Posterior vena cava (tissue), 2 donors: ENCODE measurements at regions not wholly inside any gene's neighbourhood (a gene's known extent, or its start where the extent isn't known, plus 50 kb on each side); places are given as distances from the start of the nearest gene placed in this dataset.
"Not testable (repeated sequence)": the region's sequence is repeated elsewhere in the genome, so short reads cannot be mapped to it uniquely, and the experiment has no call there.

Experiments used
- DNase-seq: peaks from one replicate; pipeline ENCODE4 v3.0.0-alpha.2; 2020; ENCODE audit warnings: low spot score
- intact Hi-C, 2 donors: fragments of 100-400 bp; cut with DNase I; formaldehyde crosslinking; loops; one replicate each; pipeline versions ENCODE4 v1.14.1 to v1.14.2; 2022 to 2023
- donor health status: DM: yes; HTN: yes; CAD: no.
- donor health status: DM: yes; HTN: yes; CAD: no.

DNA sequence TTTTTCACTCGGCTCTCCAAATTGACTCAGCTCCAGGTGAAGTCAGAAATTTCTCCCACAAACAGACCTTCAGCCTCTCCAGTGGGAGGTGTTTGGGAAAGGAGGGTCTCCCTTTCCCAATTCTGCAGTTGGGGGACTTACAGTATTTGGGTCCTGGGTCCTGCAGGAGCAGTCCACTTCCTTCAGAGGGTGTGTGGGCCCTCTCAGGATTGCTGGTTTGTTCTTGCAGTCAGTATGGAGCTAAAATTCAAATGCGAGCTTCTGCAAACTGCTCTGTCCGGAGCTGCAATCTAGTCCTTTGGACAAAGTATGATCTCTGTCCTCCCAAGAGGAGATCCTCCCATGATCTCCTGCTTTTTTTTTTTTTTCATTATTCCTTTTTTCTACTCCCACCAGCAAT, 87.9 kb upstream of the MSTN start:
- intact Hi-C loops = no loop called here
- DNase-seq = no peak

DNA sequence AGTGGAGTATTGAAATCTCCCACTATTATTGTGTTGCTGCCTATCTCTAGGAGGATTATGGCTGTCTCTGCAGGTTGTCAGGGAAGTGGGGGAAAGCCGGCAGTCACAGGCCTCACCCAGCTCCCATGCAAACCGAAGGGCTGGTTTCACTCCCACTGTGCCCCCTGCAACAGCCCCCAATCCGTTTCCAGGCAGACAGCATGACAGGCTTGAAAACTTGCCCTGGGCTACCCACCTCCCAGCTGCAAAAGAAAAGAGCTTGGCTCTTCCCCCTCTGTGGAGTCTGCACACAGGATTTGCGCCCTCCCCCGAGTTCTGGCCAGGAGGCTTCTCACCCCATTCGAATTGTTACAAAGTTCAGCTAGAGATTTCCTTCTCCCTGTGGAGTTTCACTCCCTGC, 87.4 kb upstream of the MSTN start:
- intact Hi-C loops = loop anchor here in 1 of 2 donors (10.0 kb wide), 1 partner anchor 1505 kb away; no protein-coding TSS in a partner anchor
- no peak for DNase-seq

DNA sequence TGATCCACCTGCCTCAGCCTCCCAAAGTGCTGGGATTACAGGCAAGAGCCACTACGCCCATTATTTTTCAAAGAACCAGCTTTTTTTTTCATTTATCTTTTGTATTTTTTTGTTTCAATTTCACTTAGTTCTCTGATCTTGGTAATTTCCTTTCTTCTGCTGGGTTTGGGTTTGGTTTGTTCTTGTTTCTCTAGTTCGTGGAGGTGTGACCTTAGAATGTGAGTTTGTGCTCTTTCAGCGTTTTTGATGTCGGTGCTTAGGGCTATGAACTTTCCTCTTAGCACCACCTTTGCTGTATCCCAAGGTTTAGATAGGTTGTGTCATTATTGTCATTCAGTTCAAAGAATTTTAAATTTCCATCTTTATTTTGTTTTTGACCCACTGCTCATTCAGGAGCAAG, 86.7 kb upstream of the MSTN start:
- no peak for DNase-seq
- intact Hi-C loops = loop anchor here in 1 of 2 donors (10.0 kb wide), 1 partner anchor 1504 kb away; no protein-coding TSS in a partner anchor

DNA sequence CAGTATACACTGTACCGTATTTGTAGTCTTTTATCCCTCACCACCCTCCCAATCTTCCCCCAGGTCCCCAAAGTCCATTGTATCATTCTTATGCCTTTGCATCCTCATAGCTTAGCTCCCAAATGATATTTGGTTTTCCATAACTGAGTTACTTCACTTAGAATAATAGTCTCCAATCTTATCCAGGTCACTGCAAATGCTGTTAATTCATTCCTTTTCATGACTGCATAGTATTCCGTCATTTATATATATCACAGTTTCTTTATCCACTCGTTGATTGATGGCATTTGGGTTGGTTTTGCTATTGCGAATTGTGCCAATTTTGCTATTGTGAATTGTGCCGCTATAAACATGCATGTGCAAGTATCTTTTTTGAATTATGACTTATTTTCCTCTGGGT, 83.6 kb upstream of the MSTN start:
- not testable (repeated sequence) for DNase-seq
- intact Hi-C loops = loop anchor here in 1 of 2 donors (10.0 kb wide), 1 partner anchor 1501 kb away; no protein-coding TSS in a partner anchor

DNA sequence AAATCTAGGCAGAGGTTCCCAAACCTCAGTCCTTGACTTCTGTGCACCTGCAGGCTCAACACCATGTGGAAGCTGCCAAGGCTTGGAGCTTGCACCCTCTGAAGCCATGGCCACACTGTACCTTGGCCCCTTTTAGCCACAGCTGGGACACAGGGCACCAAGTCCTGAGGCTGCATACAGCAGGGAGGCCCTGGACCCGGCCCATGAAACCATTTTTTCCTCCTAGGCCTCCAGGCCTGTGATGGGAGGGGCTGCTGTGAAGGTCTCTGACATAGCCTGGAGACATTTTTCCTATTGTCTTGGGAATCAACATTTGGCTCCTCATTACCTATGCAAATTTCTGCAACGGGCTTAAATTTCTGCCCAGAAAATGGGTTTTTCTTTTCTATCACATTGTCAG, 77.9 kb upstream of the MSTN start:
- intact Hi-C loops = loop anchor here in 1 of 2 donors (10.0 kb wide), 1 partner anchor 1496 kb away; no protein-coding TSS in a partner anchor
- not testable (repeated sequence) for DNase-seq

DNA sequence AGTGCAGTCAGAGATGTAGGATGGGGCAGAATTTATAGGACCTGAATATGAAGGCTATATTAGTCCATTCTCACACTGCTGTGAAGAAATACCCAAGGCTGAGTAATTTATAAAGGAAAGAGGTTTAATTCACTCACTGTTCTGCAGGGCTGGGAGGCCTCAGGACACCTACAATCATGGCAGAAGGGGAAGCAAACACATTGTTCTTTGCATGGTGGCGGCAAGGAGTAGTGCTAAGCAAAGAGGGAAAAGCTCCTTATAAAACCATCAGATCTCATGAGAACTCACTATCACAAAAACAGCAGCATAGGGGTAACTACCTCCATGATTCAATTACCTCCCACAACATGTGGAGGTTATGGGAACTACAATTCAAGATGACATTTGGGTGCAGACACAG, 76.8 kb upstream of the MSTN start:
- DNase-seq = no peak
- intact Hi-C loops = no loop called here

DNA sequence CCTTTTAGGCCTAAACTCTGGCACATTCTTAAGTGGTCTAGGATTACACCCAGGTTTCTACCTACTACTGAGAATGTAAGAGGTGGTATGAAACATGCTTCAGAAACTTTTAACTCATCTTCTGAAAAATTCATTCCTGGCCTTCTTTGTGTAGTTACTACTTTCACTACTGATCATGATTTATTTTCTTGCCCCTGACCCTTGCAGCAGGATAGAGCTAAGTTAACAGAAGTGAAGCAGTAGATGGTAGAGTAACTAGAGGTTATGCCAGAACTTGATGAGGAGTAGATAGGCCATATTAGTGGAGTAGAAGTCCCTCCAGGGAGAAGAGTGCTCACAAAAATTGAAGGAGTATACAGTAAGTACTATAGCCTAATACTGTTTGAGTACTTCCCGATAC, 75.5 kb upstream of the MSTN start:
- intact Hi-C loops = no loop called here
- DNase-seq = no peak

DNA sequence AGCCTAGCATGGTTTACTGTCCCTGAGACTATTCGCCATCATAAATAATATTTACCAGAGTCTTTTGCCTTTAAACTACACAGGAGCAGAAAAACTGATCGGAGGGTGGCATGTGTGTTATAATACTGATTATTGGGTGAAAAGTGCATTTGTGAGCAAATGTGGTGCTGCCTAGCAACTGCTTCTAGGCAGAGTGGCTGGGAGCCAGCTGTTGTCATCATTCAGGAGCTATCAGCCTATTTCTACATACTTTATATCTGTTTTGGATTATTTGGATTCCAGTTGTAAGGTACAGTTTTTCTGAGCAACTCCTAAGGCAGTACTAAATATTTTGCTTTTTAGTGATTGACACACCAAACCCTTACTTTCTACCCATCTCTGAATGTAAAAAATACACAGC, 75.0 kb upstream of the MSTN start:
- DNase-seq = no peak
- intact Hi-C loops = no loop called here

DNA sequence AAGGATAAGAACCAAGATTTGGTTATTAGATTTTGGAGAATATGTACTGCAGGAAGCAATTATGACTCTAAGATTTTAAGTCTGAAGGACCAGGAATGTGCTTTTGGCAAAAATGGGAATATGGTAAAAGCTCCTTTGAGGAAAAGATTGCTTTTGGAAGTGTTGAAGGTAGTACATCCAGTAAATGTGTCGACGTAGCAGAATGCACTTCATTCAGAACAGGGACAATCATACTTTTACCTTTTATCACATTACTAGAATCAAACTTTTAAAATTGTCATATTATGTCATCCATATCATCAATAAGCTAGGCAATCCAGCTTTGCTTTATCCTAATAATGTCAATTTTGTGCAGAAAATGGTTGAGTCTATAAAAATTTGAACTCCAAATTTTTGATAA, 74.3 kb upstream of the MSTN start:
- DNase-seq = no peak
- intact Hi-C loops = no loop called here

DNA sequence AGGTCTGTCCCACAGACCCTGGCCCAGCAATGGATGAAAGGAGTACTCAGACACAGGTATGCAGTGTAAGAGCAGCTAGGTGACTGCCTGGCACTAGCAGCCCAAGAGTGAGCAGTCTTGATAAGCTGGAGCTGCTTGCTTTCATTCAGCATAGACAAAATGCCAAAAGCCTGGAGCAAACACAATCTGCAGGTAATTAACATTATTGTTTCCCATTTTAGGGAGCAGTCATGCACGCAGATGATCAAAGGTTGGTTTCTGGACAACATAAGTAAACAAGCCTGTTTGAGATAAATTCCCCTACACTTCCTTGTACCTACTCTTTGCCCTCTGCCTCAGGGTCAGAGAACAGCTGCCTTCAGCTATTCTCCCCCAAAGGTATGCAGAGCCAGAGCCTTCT, 73.7 kb upstream of the MSTN start:
- DNase-seq = no peak
- intact Hi-C loops = no loop called here

DNA sequence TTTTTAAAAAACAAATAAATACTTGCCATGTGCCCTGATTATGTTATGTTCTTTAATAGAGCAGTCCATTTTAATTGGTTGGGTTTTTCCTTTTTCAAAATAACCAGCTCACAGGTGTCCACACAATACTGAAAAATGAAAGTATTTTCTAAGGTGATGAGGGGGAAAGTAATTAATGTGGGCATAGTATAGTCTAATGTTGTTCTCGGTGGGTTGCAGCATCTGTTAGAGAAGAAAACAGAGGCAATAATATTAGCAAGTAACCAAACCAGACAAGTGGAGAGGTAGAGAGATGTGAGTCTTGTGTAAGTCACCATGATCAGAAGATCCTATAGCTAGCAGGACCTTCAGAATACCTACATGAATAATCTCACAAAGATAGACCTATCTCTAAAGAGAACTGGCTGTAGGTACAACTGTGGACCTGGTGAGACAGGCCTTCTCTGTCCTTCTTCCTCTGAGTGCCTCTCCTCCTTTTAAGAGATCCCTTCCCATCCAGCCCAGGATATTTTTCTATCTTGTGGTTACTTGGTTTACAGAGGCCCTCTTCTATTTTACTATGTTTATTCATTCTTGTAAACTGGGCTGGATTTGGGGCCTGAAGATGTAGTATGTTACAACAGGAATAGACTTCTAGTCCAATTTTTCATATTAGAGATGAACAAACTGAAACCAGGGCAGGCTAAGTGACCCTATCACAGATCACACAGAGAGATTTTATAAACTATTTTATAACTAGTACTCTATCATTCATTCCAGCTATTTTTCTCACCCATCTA, 67.1 kb upstream of the MSTN start:
- intact Hi-C loops = no loop called here
- DNase-seq = no peak

DNA sequence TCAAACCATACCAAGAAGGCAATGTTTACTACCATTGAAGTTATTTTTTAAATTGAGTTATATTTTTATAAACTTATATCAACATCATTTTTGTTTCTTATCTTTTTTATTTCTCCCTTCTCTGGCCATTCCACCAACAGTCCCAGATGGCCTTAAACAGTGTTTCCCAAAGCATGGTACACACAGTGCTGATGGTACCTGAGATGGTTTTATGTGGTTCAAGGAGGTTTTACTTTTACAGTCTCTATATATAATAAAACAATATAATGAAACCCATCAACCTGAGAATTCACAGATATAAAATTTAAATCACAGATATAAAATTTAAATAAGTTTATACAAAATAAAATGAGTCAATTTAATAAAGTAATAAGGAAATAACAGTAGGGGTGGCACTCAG, 65.1 kb upstream of the MSTN start:
- intact Hi-C loops = no loop called here
- no peak for DNase-seq

DNA sequence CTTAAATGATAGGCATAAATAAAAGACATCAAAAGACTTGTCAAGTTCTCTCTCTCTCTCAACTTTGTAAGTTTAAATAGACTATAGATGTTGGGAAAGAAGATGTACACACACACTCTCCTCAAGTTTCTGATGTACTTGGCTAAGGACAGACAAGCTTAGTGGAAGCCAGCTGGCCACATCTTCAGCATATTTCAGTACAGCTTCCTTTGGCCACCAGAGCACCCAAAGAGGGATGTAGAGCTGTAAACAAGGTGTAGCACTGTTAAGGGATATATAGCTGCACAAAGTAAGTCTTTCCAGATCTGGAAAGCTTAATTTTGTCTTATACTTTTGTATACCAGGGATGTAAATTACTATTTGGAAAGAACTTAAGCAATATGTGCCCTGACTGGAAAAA, 64.3 kb upstream of the MSTN start:
- intact Hi-C loops = no loop called here
- no peak for DNase-seq

DNA sequence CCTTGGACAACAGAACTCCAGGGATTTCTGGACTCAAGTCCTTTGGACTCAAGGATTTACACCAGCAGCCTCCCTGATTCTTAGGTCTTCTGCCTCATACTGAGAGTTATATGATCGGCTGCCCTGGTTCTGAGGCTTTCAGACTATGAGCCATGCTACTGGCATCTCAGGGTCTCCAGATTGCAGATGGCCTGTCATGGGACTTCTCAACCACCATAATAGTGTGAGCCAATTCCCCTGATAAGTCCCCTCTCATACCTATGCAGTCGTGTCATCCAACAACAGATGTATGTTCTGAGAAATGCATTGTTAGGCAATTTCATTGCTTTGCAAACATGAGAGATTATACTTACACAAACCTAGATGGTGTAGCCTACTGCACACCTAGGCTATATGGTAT, 61.4 kb upstream of the MSTN start:
- no peak for DNase-seq
- intact Hi-C loops = no loop called here

DNA sequence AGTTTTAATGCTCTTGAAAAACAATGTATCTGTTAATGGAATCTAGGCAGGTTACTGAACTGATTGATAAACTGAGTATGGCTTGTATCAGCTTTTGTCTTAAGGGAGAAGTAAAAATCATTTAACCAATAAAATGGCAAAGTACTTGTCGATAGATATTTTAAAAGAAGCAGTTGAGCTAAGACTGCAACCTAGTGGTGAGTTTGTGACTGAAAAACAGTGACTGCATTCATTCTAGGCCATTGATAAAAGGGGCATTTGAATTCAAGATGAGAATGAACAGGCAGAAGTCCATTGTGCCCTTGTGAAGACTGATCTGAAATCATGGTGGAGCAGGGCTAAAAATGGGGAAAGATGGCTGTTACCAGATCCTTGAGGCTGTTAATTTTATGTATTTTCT, 59.4 kb upstream of the MSTN start:
- DNase-seq = no peak
- intact Hi-C loops = no loop called here

DNA sequence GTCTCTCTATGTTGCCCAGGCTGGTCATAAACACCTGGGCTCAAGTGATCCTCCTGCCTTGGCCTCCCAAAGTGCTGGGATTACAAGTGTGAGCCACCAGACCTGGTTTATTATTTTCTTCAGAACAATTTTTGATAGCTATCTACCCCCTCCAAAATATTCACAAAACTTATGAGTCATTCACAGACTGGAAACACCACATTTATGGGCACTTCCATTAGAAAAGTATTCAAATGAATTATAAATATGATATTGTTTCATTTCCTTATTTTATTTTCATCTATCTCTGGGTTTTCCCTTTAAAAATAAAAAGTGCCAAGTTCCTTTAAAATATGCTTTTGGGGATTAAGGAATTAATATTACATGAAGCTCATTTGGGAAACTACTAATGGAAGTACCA, 58.8 kb upstream of the MSTN start:
- intact Hi-C loops = no loop called here

DNA sequence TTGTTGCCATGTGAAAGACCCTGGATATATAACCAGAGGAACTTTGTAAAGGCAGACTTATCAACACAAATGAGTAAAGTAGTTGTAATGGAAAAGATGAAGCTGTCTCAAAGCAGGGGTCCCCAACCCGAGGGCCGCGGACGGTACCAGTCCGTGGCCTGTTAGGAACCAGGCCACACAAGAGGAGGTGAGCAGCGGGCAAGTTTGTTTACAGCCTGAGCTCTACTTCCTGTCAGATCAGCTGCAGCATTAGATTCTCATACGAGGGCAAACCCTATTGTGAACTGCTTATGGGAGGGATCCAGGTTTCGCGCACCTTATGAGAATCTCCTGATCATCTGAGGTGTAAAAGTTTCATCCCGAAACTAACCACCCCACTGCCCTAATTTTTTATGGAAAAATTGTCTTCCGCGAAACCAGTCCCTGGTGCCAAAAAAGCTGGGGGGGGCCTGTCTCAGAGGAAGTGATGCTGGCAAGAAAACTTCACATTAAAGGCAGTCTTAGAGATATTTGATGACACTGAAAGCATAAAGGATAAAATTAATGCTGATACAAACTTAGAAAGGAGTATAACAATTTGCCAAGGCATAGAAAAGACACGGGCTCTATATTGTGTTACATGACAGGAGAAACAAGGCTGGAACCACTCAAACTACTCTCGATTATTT, 57.5 kb upstream of the MSTN start:
- no peak for DNase-seq
- intact Hi-C loops = no loop called here

More for the DNA sequence above, 58.8 kb upstream of the MSTN start:
- DNase-seq = no peak

DNA sequence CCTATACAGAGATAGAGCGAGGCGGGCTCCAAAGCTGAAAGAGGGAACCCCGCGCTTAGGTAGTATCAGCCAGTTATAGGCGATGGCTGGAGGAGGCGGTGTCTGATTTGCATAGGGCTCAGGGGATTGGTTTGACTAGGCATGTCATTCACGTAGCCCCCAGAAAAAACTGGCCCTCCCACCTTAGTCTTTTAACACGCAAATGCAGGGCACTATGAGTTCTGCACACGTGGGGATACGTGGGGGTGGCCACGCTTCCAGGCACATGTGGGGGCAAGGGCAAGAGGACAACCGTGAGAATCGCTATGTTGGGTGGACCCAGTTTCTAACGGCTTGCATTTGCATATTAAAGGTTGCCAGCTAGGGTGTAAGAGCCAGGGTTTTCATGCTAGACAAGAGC, 56.7 kb upstream of the MSTN start:
- peak; percentile 70 for DNase-seq
- intact Hi-C loops = no loop called here

DNA sequence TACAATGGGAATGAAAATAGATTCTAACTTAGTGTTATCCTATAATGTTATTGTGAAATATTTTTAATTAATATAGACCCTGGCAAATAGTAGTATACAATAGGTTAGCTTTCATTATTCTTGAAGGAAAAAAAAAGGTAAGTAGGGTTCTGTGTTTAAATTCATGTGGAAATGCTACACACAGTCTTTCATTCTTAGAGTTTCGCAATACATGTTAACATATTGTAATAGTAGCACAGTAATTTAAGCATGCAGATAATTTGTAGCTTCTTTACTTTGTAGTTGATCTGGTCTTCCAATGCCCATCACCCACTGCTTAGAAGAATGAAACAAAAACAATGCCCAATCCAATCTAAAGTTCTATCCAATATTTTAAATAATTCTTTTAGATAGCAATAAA, 54.8 kb upstream of the MSTN start:
- DNase-seq = no peak
- intact Hi-C loops = no loop called here

DNA sequence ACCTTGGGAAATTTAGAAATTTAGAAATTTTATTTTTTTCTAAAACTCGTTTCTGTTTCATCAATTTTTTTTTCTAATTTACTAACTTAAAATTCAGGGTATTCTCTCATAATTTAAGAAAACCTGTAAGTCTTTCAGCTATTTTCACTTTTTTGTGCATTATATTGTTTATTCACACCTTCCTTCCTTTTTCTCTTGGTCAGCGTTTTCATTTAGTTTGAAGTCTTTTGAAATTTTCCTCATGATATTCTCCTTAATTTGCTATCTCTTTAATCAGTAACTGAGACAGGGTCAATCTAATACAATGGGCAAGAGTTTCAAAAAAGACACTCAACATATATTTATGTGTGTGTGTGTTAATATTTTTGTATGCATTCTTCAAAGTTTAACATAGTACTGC, 50.5 kb upstream of the MSTN start:
- intact Hi-C loops = no loop called here

More for the DNA sequence above, 50.5 kb upstream of the MSTN start:
- no peak for DNase-seq
